ENCODE measurements at regions not wholly inside any gene's neighbourhood (a gene's known extent, or its start where the extent isn't known, plus 50 kb on each side); places are given as distances from the start of the nearest gene placed in this dataset.
A peak's percentile ranks its signal among the peaks of the same experiment; 100 is the strongest.

- no peak for DNase-seq
These were observed 80.3 kb upstream of the MTPN start for GRCh38 chr7:136057509-136057908.

- DNase-seq: no peak
These were observed 79.6 kb upstream of the MTPN start for GRCh38 chr7:136056651-136057231.

- no peak for DNase-seq
These were observed 78.1 kb upstream of the MTPN start for GRCh38 chr7:136055266-136055665.

GRCh38 chr7:136053689-136054485, 76.7 kb upstream of the MTPN start:
- no peak for DNase-seq

GRCh38 chr7:136051203-136051928, 74.2 kb upstream of the MTPN start:
- no peak for DNase-seq

- DNase-seq: no peak
These were observed 73.3 kb upstream of the MTPN start for GRCh38 chr7:136050462-136050847.

- no peak for DNase-seq
These were observed 72.8 kb upstream of the MTPN start for GRCh38 chr7:136049818-136050461.

- DNase-seq: no peak
These were observed 72.0 kb upstream of the MTPN start for GRCh38 chr7:136049117-136049516.

- DNase-seq: no peak
These were observed 69.4 kb upstream of the MTPN start for GRCh38 chr7:136046548-136046947.

- DNase-seq: no peak
These were observed 68.8 kb upstream of the MTPN start for GRCh38 chr7:136045992-136046391.

GRCh38 chr7:136045181-136045580, 68.0 kb upstream of the MTPN start:
- no peak for DNase-seq

- DNase-seq: no peak
These were observed 62.6 kb upstream of the MTPN start for GRCh38 chr7:136039577-136040345.

GRCh38 chr7:136036336-136036735, 59.2 kb upstream of the MTPN start:
- no peak for DNase-seq

- DNase-seq: no peak
These were observed 57.0 kb upstream of the MTPN start for GRCh38 chr7:136034132-136034531.

GRCh38 chr7:136033413-136034031, 56.4 kb upstream of the MTPN start:
- DNase-seq: no peak

- peak in 1 of 2 experiments; percentile 32 for DNase-seq
These were observed 53.7 kb upstream of the MTPN start for GRCh38 chr7:136030867-136031318.

GRCh38 chr7:136030330-136030729, 53.2 kb upstream of the MTPN start:
- no peak for DNase-seq

- DNase-seq: no peak
These were observed 50.0 kb upstream of the MTPN start for GRCh38 chr7:136027160-136027559.
